Mesendoderm (in vitro differentiated cells): ENCODE measurements at regions not wholly inside any gene's neighbourhood (a gene's known extent, or its start where the extent isn't known, plus 50 kb on each side); places are given as distances from the start of the nearest gene placed in this dataset.

Source experiments
- DNase-seq: peaks from one replicate; pipeline ENCODE4 v3.0.0; 2013
- H2AK5ac ChIP-seq: 2 replicates; pipeline ENCODE4 v1.6.1; 2013; ENCODE audit warnings: low read length, inconsistent platforms
- H2BK120ac ChIP-seq: 2 replicates; pipeline ENCODE4 v1.6.1; 2013; ENCODE audit warnings: low read depth, mild to moderate bottlenecking, low read length, moderate library complexity, mixed read lengths
- H2BK15ac ChIP-seq: replicated peaks from 2 replicates; pipeline ENCODE4 v1.6.1; 2013; ENCODE audit warnings: low read depth, mild to moderate bottlenecking, moderate library complexity
- H2BK5ac ChIP-seq: 2 replicates; pipeline ENCODE4 v1.6.1; 2013; ENCODE audit warnings: low read length, inconsistent platforms
- H3K18ac ChIP-seq: 2 replicates; pipeline ENCODE4 v1.6.1; 2013; ENCODE audit warnings: mild to moderate bottlenecking, low read length, mixed read lengths
- H3K23ac ChIP-seq: one replicate; pipeline ENCODE4 v1.6.1; 2013; ENCODE audit warnings: low read length
- H3K27ac ChIP-seq: 2 replicates; pipeline ENCODE4 v1.5.1; 2013; ENCODE audit warnings: low read depth, mild to moderate bottlenecking, inconsistent platforms, low read length, moderate library complexity
- H3K27me3 ChIP-seq: 2 replicates; pipeline ENCODE4 v1.6.1; 2013; ENCODE audit warnings: low read length, control low read depth, mild to moderate bottlenecking, inconsistent platforms; ENCODE audit not compliant: insufficient read depth, poor library complexity
- H3K36me3 ChIP-seq: 2 replicates; pipeline ENCODE4 v1.6.1; 2013; ENCODE audit warnings: low read length, inconsistent platforms; ENCODE audit not compliant: control insufficient read depth, insufficient read depth
- H3K4ac ChIP-seq: one replicate; pipeline ENCODE4 v1.6.1; 2013; ENCODE audit warnings: low read depth, mild to moderate bottlenecking, low read length, moderate library complexity
- H3K4me1 ChIP-seq: 2 replicates; pipeline ENCODE4 v1.6.1; 2013; ENCODE audit warnings: low read depth, low read length, inconsistent platforms; ENCODE audit not compliant: control insufficient read depth
- H3K4me2 ChIP-seq: 2 replicates; pipeline ENCODE4 v1.6.1; 2013; ENCODE audit warnings: low read length
- H3K4me3 ChIP-seq: 2 replicates; pipeline ENCODE4 v1.5.1; 2013; ENCODE audit warnings: mild to moderate bottlenecking, low read length
- H3K56ac ChIP-seq: one replicate; pipeline ENCODE4 v1.6.1; 2013; ENCODE audit warnings: low read length
- H3K79me1 ChIP-seq: 2 replicates; pipeline ENCODE4 v1.6.1; 2013; ENCODE audit warnings: low read length, inconsistent platforms
- H3K79me2 ChIP-seq: 2 replicates; pipeline ENCODE4 v1.6.1; 2013; ENCODE audit warnings: mild to moderate bottlenecking, low read length; ENCODE audit not compliant: control insufficient read depth, insufficient read depth
- H3K9ac ChIP-seq: 2 replicates; pipeline ENCODE4 v1.6.1; 2013; ENCODE audit warnings: low read length, inconsistent platforms
- H4K5ac ChIP-seq: one replicate; pipeline ENCODE4 v1.6.1; 2013; ENCODE audit warnings: low read length
- H4K8ac ChIP-seq: one replicate; pipeline ENCODE4 v1.6.1; 2013; ENCODE audit warnings: low read depth, mild to moderate bottlenecking, control low read depth, low read length, moderate library complexity
- WGBS: extraction: QIAGEN DNeasy Blood & Tissue Kit; methylation state at CpG from one replicate; pipeline ENCODE4 v1.1.7; 2013; ENCODE audit warnings: low lambda C conversion rate, missing lambda C conversion rate; ENCODE audit not compliant: insufficient coverage; ENCODE audit errors: extremely low coverage; 5-methylcytosine and 5-hydroxymethylcytosine counted together

DNA sequence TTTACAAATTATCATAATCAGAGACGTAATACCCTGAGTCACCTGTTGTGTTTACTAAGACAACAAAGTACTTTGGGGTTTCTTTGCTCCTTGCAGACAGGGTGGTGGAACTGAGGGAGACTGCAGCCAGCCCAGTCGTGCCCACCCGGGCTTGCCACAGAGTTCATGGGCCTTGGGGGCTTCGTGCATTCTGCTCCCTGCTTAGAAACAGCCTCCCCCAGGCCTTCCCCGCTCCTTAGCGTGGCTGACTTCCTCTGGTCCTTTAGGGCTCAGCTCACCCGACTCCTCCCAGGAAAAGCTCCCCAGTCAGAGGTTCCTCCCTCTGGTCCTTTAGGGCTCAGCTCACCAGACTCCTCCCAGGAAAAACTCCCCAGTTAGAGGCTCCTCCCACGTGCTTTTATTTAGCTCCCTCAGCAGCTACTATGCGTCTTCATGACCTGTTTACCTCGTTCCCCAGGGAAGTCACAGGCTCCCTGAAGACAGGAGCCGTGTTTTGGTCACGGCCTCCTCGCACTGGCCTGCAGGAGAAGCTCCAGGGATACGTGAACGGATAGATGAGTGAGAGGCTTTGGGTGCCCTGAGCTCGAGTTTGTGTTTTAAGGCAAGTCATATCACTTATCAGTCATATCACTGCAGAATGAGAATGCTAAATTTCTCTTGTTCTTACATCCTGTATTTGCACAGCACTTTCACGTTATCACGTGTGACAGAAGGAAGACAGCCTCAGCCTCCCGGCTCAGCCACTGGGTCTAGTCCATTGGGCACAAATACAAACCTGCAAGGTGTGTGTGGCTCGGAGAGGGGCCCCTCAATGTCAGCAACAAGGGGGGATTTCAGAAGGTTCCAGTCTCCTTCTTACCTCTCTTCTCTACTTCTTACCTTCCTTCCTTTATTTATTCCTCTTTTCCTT lies 52.7 kb upstream of the VIPR2 start:
- DNase-seq, result peak; percentile 47
- Histone ChIP-seq H3K79me2 (no peaks in the 10 kb centered on the region), H2BK15ac (no peak overlapping the region), H3K4me1 (no peaks in the 10 kb centered on the region), H3K4ac (no peak overlapping the region), H2BK5ac (no peak overlapping the region), H3K27me3 (no peaks in the 10 kb centered on the region), H3K18ac (no peak overlapping the region), H3K56ac (peak overlapping the region; percentile 0), H3K79me1 (no peaks in the 10 kb centered on the region), H3K9ac (no peak overlapping the region), H4K5ac (no peak overlapping the region), H3K23ac (no peak overlapping the region), H3K4me3 (no peak overlapping the region), H3K27ac (no peak overlapping the region), H2BK120ac (no peak overlapping the region), H2AK5ac (no peak overlapping the region), H3K36me3 (no peaks in the 10 kb centered on the region), H3K4me2 (no peak overlapping the region), H4K8ac (no peak overlapping the region)
- no CpG with 5 or more reads among the region's 20 CpGs for WGBS

DNA sequence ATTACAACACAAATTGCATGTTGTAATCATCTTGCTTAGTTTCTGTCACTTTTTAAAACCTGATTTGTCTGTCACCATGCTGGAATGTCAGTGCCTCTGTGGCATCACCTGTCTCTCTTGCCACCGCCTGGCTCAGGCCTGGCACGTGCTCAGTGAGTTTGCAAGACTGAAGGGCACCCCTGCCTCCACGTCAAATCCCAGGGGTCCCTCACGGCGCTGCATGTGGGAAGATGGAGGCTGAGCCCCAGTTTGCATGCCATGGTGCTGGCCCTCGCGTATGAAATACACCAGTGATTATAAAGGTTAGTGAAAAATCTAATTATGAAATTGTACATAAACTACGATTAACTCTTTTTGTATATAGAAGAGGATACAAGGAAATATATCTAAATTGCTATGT lies 51.9 kb upstream of the VIPR2 start:
- no peak overlapping the region for H3K27ac ChIP-seq
- no peak overlapping the region for H3K4ac ChIP-seq
- H3K79me2 ChIP-seq, result no peaks in the 10 kb centered on the region
- no CpG with 5 or more reads among the region's 8 CpGs for WGBS
- no peak overlapping the region for H3K23ac ChIP-seq
- no peaks in the 10 kb centered on the region for H3K4me1 ChIP-seq
- H3K56ac ChIP-seq, result no peak overlapping the region
- no peak overlapping the region for H4K5ac ChIP-seq
- no peaks in the 10 kb centered on the region for H3K36me3 ChIP-seq
- no peak overlapping the region for H2AK5ac ChIP-seq
- H3K9ac ChIP-seq, result no peak overlapping the region
- H3K79me1 ChIP-seq, result no peaks in the 10 kb centered on the region
- no peak overlapping the region for H3K18ac ChIP-seq
- H2BK120ac ChIP-seq, result no peak overlapping the region
- no peak overlapping the region for H2BK5ac ChIP-seq
- H4K8ac ChIP-seq, result no peak overlapping the region
- no peaks in the 10 kb centered on the region for H3K27me3 ChIP-seq
- no peak overlapping the region for H2BK15ac ChIP-seq
- H3K4me2 ChIP-seq, result no peak overlapping the region
- DNase-seq, result no peak
- H3K4me3 ChIP-seq, result no peak overlapping the region

DNA sequence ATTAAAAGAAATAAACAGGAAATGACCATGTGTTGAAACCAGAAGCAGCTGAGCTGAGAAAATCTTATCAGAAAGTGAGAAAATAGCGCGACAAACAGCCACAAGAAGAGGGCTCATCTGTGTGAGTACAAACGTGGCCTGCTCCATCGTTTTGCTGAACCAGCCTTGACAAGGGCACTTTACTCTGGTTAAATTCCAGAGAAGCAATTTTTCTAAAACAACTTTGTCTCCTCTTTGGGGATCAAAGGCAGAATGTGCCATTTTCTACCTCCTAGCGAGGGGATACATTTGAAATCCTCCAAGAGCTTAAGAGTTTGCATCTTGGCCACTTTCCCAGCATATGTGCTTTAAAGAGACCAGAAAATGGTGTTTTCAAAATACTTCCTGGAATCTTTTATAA lies 51.3 kb upstream of the VIPR2 start:
- H3K18ac ChIP-seq, result no peak overlapping the region
- H4K8ac ChIP-seq, result no peak overlapping the region
- no peak overlapping the region for H2BK5ac ChIP-seq
- no peaks in the 10 kb centered on the region for H3K79me1 ChIP-seq
- no peak overlapping the region for H4K5ac ChIP-seq
- H2BK15ac ChIP-seq, result no peak overlapping the region
- DNase-seq, result no peak
- H3K27ac ChIP-seq, result no peak overlapping the region
- no peak overlapping the region for H3K4me3 ChIP-seq
- H3K23ac ChIP-seq, result no peak overlapping the region
- no peak overlapping the region for H2AK5ac ChIP-seq
- H3K4ac ChIP-seq, result no peak overlapping the region
- WGBS, result no CpG with 5 or more reads among the region's 5 CpGs
- no peak overlapping the region for H3K4me2 ChIP-seq
- H3K9ac ChIP-seq, result no peak overlapping the region
- no peak overlapping the region for H2BK120ac ChIP-seq
- no peak overlapping the region for H3K56ac ChIP-seq
- no peaks in the 10 kb centered on the region for H3K79me2 ChIP-seq
- no peaks in the 10 kb centered on the region for H3K27me3 ChIP-seq
- no peaks in the 10 kb centered on the region for H3K36me3 ChIP-seq
- H3K4me1 ChIP-seq, result no peaks in the 10 kb centered on the region
